GM21367 (cell line): ENCODE measurements at regions not wholly inside any gene's neighbourhood (a gene's known extent, or its start where the extent isn't known, plus 50 kb on each side); places are given as distances from the start of the nearest gene placed in this dataset.
A peak's percentile ranks its signal among the peaks of the same experiment; 100 is the strongest.

Experiments
- ATAC-seq: cut with Tn5 transposase; IDR thresholded peaks from one replicate; pipeline ENCODE4 v1.9.1; 2021; ENCODE audit not compliant: unreplicated experiment

GRCh38 chr13:50101590-50101989, 86.3 kb downstream of the KCNRG start:
- ATAC-seq: no peak

- no peak for ATAC-seq
These were observed 89.2 kb downstream of the KCNRG start for GRCh38 chr13:50104493-50104892.

GRCh38 chr13:50106559-50106958, 91.3 kb downstream of the KCNRG start:
- ATAC-seq: peak; percentile 86

GRCh38 chr13:50107205-50107604, 92.0 kb downstream of the KCNRG start:
- no peak for ATAC-seq

GRCh38 chr13:50114961-50115360, 99.7 kb downstream of the KCNRG start:
- no peak for ATAC-seq

GRCh38 chr13:50115695-50116094, 100.5 kb downstream of the KCNRG start:
- no peak for ATAC-seq

- no peak for ATAC-seq
These were observed 101.3 kb downstream of the KCNRG start for GRCh38 chr13:50116430-50116973.

GRCh38 chr13:50119591-50119990, 104.3 kb downstream of the KCNRG start:
- ATAC-seq: no peak

GRCh38 chr13:50122455-50122854, 107.2 kb downstream of the KCNRG start:
- ATAC-seq: no peak

GRCh38 chr13:50123002-50123401, 107.8 kb downstream of the KCNRG start:
- no peak for ATAC-seq

- no peak for ATAC-seq
These were observed 108.2 kb downstream of the KCNRG start for GRCh38 chr13:50123515-50123861.

GRCh38 chr13:50123862-50124535, 108.8 kb downstream of the KCNRG start:
- ATAC-seq: peak; percentile 59

- ATAC-seq: peak; percentile 26
These were observed 109.5 kb downstream of the KCNRG start for GRCh38 chr13:50124536-50125303.

- peak; percentile 2 for ATAC-seq
These were observed 110.0 kb downstream of the KCNRG start for GRCh38 chr13:50125304-50125553.

- peak; percentile 21 for ATAC-seq
These were observed 110.5 kb downstream of the KCNRG start for GRCh38 chr13:50125554-50126262.

GRCh38 chr13:50126263-50126992, 111.2 kb downstream of the KCNRG start:
- ATAC-seq: no peak

- no peak for ATAC-seq
These were observed 111.9 kb downstream of the KCNRG start for GRCh38 chr13:50126993-50127725.

- ATAC-seq: no peak
These were observed 112.6 kb downstream of the KCNRG start for GRCh38 chr13:50127726-50128291.

- ATAC-seq: no peak
These were observed 113.2 kb downstream of the KCNRG start for GRCh38 chr13:50128428-50128931.

- ATAC-seq: no peak
These were observed 113.9 kb downstream of the KCNRG start for GRCh38 chr13:50129081-50129705.
